Urinary bladder (tissue), 3 donors: ENCODE measurements at regions not wholly inside any gene's neighbourhood (a gene's known extent, or its start where the extent isn't known, plus 50 kb on each side); places are given as distances from the start of the nearest gene placed in this dataset.

Experiments
- DNase-seq: peaks from one replicate; pipeline ENCODE4 v3.0.0-alpha.2; 2015; ENCODE audit errors: extremely low spot score
- H3K27ac ChIP-seq: one replicate; pipeline ENCODE4 v1.5.1; 2013; ENCODE audit warnings: low read depth, mild to moderate bottlenecking, moderate library complexity
- H3K36me3 ChIP-seq: one replicate; pipeline ENCODE4 v1.6.1; 2013; ENCODE audit warnings: mild to moderate bottlenecking, moderate library complexity; ENCODE audit not compliant: insufficient read depth
- H3K4me1 ChIP-seq: one replicate; pipeline ENCODE4 v1.6.1; 2013; ENCODE audit warnings: mild to moderate bottlenecking, moderate library complexity; ENCODE audit not compliant: insufficient read depth
- H3K4me3 ChIP-seq: one replicate; pipeline ENCODE4 v1.5.1; 2013; ENCODE audit warnings: low read depth, low read length
- WGBS: extraction: QIAGEN DNeasy Blood & Tissue Kit; methylation state at CpG from one replicate; pipeline ENCODE4 v1.1.7; 2013; 5-methylcytosine and 5-hydroxymethylcytosine counted together
- donor health status: healthy with polysubstance abuse.
- donor health status: healthy.

DNA sequence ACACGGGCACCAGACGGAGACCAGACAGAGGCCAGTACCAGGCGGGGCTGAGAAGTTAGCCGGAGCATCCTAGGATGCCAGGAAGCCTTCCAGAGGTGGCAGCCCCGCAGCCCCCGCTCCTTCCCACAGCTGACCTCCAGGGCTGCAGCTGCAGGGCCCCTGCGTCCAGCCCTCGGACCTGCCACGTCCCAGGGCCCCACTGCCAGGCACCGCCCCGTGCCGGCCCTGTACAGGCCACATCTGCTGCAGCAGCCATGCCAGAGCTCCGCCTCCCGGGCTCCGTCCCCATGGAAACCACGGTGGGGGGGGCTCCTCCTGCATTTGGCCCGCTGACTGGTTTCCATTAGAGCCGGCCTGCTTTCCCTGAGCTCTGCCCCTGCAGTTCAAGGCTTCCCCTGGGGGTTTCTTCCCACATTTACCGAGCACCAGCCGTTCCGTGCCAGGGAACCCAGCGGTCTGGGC is 62.5 kb upstream of the PPARA start:
- H3K36me3 ChIP-seq, result no peaks in the 10 kb centered on the region

DNA sequence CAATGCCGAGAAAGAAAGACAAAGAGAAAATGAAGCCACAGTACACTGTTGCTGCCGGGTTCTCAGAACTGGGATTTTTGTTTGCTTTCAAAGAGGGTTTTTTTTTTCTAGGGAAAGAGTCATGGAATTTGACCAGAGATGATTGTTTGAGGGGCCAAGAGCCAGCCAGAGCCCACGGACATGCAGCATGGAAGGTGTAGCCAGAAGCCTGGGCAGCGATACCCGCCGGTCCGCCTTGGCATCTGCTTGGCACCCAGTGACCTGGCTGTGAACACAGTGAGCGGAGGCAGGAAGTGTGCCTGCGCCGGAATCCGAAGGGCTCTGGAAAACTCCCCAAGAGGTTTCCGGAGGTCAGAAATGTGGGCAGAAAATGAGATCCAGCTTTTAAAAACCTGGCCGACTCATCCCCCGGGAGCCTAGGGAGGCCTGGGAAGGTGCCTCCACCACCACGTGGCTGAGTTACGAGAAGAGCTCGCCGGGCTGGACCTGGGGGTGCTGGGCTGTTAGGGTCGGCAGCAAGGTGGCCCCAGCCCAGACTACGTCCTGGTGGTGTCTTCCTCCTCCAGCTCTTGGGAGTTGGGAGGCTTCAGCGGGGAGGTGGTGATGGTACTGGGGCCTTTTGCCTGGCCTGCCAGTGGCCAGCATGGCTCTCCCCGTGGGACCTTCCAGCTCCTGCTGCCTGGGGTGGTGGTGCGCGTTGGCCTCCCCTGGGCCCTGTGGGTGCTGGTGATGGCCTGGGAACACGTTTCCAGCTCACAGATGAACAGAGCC is 61.6 kb upstream of the PPARA start:
- peak overlapping the region; percentile 77 for H3K27ac ChIP-seq
- H3K4me1 ChIP-seq, result peaks cover 3% of the 10 kb centered on the region
- H3K36me3 ChIP-seq, result no peaks in the 10 kb centered on the region
- DNase-seq, result no peak
- 40% methylated on average over 25 of the region's 25 CpGs for WGBS
- no peak overlapping the region for H3K4me3 ChIP-seq

More for the DNA sequence above, 62.5 kb upstream of the PPARA start:
- Histone ChIP-seq H3K4me1 (peaks cover 3% of the 10 kb centered on the region), H3K27ac (peak overlapping the region; percentile 31), H3K4me3 (peak overlapping the region; percentile 7)
- 12% methylated on average over 22 of the region's 22 CpGs for WGBS
- peak; percentile 67 for DNase-seq

- H3K36me3 ChIP-seq, result no peaks in the 10 kb centered on the region
- peak overlapping the region; percentile 77 for H3K27ac ChIP-seq
- no peak for DNase-seq
Measured at GRCh38 chr22:46089426-46090035, 60.8 kb upstream of the PPARA start.

GRCh38 chr22:46090036-46090591 is 60.2 kb upstream of the PPARA start:
- Histone ChIP-seq H3K4me1 (peaks cover 3% of the 10 kb centered on the region), H3K27ac (peak overlapping the region; percentile 11), H3K36me3 (no peaks in the 10 kb centered on the region), H3K4me3 (no peak overlapping the region)
- DNase-seq, result no peak
- whole genome bisulfite sequencing, result 60% methylated on average over 22 of the region's 22 CpGs

More at GRCh38 chr22:46089426-46090035, 60.8 kb upstream of the PPARA start:
- H3K4me1 ChIP-seq, result peaks cover 3% of the 10 kb centered on the region
- 81% methylated on average over 24 of the region's 24 CpGs for WGBS
- no peak overlapping the region for H3K4me3 ChIP-seq

- Histone ChIP-seq H3K27ac (peak overlapping the region; percentile 11), H3K4me1 (peaks cover 3% of the 10 kb centered on the region), H3K4me3 (no peak overlapping the region), H3K36me3 (no peaks in the 10 kb centered on the region)
- 76% methylated on average over 10 of the region's 10 CpGs for WGBS
- DNase-seq, result no peak
Measured at GRCh38 chr22:46090631-46091201, 59.6 kb upstream of the PPARA start.

GRCh38 chr22:46091277-46091977 is 58.9 kb upstream of the PPARA start:
- Histone ChIP-seq H3K4me1 (no peaks in the 10 kb centered on the region), H3K36me3 (no peaks in the 10 kb centered on the region), H3K4me3 (no peak overlapping the region), H3K27ac (no peak overlapping the region)
- no peak for DNase-seq
- 85% methylated on average over 19 of the region's 19 CpGs for WGBS

GRCh38 chr22:46092011-46092410 is 58.3 kb upstream of the PPARA start:
- no peaks in the 10 kb centered on the region for H3K4me1 ChIP-seq
- no peak for DNase-seq
- 74% methylated on average over 13 of the region's 13 CpGs for WGBS
- no peak overlapping the region for H3K4me3 ChIP-seq
- no peaks in the 10 kb centered on the region for H3K36me3 ChIP-seq
- H3K27ac ChIP-seq, result no peak overlapping the region

DNA sequence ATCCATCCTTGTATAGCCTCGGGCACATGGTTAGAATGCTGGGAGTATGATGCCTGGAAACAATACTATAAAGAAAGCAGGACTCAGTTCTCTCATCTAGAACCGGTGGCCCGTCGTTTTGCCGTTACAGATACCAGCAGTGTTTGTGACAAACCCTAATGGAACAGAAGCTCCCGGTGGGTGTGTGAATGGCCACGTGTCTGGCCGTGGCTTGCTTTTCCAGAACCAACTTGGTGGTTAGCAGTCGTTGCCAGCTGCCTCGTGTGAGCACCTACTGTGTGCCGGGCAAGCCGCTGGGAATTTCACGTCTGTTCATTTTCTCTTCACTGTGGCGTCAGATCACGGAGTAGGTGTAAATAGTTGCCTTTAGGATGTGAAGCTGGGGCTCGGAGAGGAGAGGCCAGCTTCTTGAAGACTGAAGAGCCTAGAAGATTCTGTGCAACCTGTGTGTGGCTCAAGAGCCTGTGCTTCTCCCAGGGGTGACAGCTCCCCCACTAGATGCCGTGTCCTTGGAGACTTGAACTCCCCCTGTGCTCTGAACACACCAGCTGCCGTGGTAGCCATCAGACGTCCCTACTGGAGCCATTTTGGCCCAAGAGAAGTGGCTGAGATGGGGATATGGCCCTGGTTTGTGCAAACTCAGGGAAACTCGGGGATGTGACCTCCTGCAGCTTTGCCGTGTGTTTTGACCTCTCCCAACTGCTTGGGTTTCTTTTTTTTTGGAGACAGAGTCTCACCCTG is 57.5 kb upstream of the PPARA start:
- Histone ChIP-seq H3K27ac (no peak overlapping the region), H3K4me3 (no peak overlapping the region), H3K36me3 (no peaks in the 10 kb centered on the region), H3K4me1 (no peaks in the 10 kb centered on the region)
- 76% methylated on average over 21 of the region's 21 CpGs for WGBS
- DNase-seq, result no peak

DNA sequence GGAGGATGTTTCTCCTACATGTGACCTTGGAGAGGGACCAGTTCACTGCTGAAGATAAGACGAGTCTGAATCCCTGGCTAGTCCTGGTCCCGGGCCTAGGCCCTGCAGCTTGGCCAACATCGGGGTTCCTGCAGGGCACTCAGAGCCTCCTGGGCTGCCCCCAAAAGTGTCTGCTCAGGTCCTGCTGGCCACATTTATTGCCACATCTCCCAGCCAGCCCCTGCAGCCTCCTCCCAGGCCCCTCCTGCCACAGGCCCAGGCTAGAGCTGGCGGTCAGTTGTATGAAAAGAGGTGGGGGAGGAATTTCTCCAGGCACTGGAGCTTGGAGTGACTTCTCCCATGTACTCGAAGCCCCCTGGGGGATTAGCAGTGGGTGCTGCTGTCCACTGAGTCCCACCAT is 56.5 kb upstream of the PPARA start:
- Histone ChIP-seq H3K36me3 (no peaks in the 10 kb centered on the region), H3K4me3 (no peak overlapping the region)

DNA sequence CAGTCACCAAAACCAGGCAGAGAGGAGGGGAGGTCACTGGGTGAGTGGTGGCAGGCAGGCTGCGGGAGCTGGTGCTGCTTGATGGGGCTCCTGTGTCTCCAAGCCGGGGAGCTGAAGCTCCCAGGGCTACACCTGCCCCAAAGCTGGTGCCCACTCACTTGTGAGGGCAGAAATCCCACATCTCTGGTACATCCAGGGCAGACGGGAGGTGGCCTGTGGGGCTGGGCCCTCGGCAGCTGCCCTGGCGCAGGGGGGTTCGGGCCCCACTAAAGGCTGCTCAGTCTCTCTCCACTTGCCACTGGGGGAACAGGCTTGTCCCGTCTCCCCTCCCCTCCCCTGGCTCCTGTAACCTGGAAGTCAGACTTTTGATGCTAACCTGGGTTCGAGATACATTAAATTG is 55.6 kb upstream of the PPARA start:
- Histone ChIP-seq H3K27ac (no peak overlapping the region), H3K36me3 (no peaks in the 10 kb centered on the region), H3K4me1 (no peaks in the 10 kb centered on the region), H3K4me3 (no peak overlapping the region)
- 92% methylated on average over 8 of the region's 8 CpGs for WGBS
- DNase-seq, result no peak

More for the DNA sequence above, 56.5 kb upstream of the PPARA start:
- Histone ChIP-seq H3K4me1 (no peaks in the 10 kb centered on the region), H3K27ac (no peak overlapping the region)
- WGBS, result 78% methylated on average over 5 of the region's 5 CpGs
- DNase-seq, result no peak

- Histone ChIP-seq H3K4me3 (no peak overlapping the region), H3K27ac (no peak overlapping the region), H3K4me1 (no peaks in the 10 kb centered on the region), H3K36me3 (no peaks in the 10 kb centered on the region)
- 83% methylated on average over 9 of the region's 9 CpGs for WGBS
- DNase-seq, result no peak
Measured at GRCh38 chr22:46096051-46096450, 54.3 kb upstream of the PPARA start.

- H3K36me3 ChIP-seq, result no peaks in the 10 kb centered on the region
- 94% methylated on average over 14 of the region's 14 CpGs for WGBS
- DNase-seq, result no peak
Measured at GRCh38 chr22:46096706-46097230, 53.6 kb upstream of the PPARA start.

More at GRCh38 chr22:46096706-46097230, 53.6 kb upstream of the PPARA start:
- Histone ChIP-seq H3K4me1 (no peaks in the 10 kb centered on the region), H3K4me3 (no peak overlapping the region), H3K27ac (no peak overlapping the region)
